Activated naive CD4-positive, alpha-beta T cell treated with anti-CD3 and anti-CD28 coated beads, Interleukin-2, amount 50 U/mL, for 72 hours (primary cell): ENCODE measurements at regions not wholly inside any gene's neighbourhood (a gene's known extent, or its start where the extent isn't known, plus 50 kb on each side); places are given as distances from the start of the nearest gene placed in this dataset.
A peak's percentile ranks its signal among the peaks of the same experiment; 100 is the strongest.

ENCODE experiments used
- ATAC-seq, 2 donors: fragments of 150-1000 bp; cut with Tn5 transposase; 2 replicates each; pipeline ENCODE4 v1.10.0; 2021; ENCODE audit warnings: mild to moderate bottlenecking in 2 of 2, moderate library complexity in 2 of 2
- DNase-seq, 2 donors: peaks; one replicate each; pipeline ENCODE4 v3.0.0; 2021 to 2022; ENCODE audit warnings: low spot score in 2 of 2
- H3K27ac Mint-ChIP-seq, 2 donors: one replicate each; pipeline ENCODE4 v1.8.0; 2022; ENCODE audit warnings: mild to moderate bottlenecking in 2 of 2, mixed read lengths in 2 of 2
- H3K36me3 Mint-ChIP-seq, 2 donors: one replicate each; pipeline ENCODE4 v1.8.0; 2022; ENCODE audit warnings: mixed read lengths in 2 of 2
- H3K9me3 Mint-ChIP-seq, 2 donors: one replicate each; pipeline ENCODE4 v1.8.0; 2022; ENCODE audit warnings: mixed read lengths in 2 of 2

DNA sequence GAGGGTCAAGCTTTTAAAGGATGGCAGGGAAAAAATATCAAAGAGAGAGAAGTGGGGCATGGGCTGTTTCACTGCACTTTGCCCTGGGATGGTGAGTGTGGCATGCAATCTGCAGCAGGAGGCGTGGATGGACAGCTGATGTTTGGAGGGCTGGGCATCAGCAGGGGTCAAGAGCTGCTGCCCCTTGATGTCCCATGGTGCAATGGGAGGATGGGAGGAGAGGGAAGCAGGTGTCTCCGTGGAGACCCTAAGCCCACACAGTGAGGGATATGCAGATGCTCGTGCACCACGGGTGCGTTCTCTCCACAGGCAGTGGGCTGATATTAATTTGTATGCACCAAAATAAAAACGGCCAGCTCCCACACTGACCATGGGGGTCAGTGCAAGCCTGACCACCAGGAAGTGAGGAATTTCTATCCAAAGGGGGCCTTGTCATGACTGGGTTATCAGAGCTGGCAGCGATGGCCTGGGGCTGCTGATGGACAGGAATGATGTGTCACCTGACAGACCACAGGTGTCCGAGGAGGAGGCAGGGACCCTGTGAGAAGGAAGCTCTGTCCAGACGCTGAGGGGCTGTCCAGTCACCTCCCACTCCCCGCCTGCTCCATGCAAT is 183.6 kb downstream of the IRF8 start:
- ATAC-seq (no peak), DNase-seq (peak in 1 of 2 donors; percentile 21)
- Mint-ChIP-seq H3K27ac (no peak overlapping the region), H3K36me3 (no peaks in the 10 kb centered on the region), H3K9me3 (no peaks in the 10 kb centered on the region)

DNA sequence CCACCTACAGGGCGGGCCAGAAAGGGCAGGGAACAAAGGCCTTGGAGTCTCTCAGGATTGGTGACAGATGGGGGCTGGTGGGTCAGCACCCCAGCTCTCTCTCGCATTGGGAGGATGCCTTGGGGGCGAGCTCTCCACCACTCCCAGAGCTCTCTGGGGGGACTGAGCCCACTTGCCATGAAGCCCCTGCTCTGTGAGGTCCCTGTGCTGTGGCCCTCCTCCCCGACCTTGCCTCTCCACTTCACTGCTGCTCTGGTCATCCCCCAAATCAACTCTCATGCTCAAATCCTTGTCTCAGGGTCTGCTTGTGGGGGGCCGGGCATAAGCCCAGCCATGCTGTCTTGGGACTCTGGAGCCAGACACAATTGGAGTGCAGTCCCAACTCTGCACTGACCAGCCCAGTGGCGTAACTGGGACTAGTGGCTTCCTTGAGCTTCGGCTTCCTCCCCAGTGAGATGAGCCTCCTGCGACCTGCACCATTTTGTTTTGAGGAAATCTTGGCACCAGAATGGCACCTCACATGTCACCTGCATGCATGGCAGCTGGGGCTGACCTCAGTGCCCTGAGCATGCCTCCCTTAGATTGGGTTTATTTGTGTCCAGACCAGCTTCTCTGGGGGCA is 184.5 kb downstream of the IRF8 start:
- DNase-seq (peak in 1 of 2 donors; percentile 48), ATAC-seq (no peak)
- Mint-ChIP-seq H3K27ac (no peak overlapping the region), H3K36me3 (no peaks in the 10 kb centered on the region), H3K9me3 (no peaks in the 10 kb centered on the region)

DNA sequence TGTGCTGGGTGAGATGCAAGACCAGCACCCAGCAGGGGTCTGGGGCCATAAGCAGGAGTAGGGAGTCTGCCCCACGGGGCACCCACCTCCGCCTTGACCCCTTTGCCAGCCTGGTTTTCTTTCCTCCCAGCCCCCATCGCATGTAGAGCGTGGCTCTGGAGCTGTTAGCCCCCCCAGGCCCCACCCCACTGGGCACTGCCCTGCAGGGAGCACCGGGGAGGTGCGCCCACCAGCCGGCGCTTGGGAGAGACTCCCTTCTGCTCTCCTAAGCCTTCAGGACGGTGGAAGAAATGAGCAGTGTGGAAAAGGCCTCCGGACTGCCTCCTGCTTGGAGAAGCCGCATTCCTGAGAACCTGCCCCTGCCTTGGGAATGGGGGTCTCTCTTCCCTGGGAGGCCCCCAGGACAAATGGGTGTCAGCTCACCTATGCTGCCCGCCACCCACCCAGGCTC is 186.2 kb downstream of the IRF8 start:
- no peaks in the 10 kb centered on the region for H3K9me3 Mint-ChIP-seq
- DNase-seq (peak in 1 of 2 donors; percentile 40), ATAC-seq (no peak)
- no peaks in the 10 kb centered on the region for H3K36me3 Mint-ChIP-seq
- H3K27ac Mint-ChIP-seq, result no peak overlapping the region

DNA sequence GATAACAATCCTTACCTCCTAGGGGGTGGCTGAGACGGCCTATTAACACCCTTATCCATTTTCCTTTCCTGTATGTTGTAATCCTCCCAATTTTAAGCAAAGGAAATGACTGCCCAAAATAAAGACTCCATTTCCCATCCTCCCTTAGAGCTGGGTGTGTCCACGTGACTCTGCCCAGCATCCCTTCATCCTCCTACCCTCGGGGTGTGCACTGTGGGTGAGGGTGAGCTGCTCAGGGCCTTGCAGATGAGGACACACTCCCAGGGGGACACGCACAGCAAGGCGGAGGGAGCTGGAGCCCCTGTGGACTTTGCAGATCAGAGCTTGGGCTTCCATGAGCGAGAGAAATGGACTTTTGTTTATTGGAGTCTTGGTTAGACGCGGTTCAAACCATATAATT is 186.8 kb downstream of the IRF8 start:
- Mint-ChIP-seq H3K9me3 (no peaks in the 10 kb centered on the region), H3K27ac (no peak overlapping the region), H3K36me3 (no peaks in the 10 kb centered on the region)
- DNase-seq, result peak in 1 of 2 donors; percentile 6
- ATAC-seq, result no peak

DNA sequence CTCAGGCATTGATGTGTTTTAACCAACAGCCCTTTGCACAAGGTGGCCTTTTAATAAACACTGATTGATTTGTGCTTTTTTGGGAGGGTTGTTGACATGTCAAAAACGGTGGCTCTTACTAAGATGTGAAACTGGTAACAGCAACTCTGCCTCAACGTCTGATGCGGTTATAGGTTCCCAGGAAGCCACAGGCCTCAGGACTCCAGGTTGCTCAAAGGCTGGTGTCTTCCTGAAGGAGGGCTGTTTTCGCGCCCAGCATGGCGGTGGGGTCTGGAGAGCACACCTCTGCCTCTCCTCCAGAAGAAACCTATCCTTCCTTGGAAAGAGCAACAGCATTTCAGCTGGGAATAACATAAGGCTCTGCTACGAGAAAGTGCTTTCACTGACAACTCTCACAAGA is 187.5 kb downstream of the IRF8 start:
- Mint-ChIP-seq H3K36me3 (no peaks in the 10 kb centered on the region), H3K9me3 (no peaks in the 10 kb centered on the region), H3K27ac (peak overlapping the region in 1 of 2 donors; percentile 88)
- ATAC-seq, result no peak
- peak in 1 of 2 donors; percentile 9 for DNase-seq

DNA sequence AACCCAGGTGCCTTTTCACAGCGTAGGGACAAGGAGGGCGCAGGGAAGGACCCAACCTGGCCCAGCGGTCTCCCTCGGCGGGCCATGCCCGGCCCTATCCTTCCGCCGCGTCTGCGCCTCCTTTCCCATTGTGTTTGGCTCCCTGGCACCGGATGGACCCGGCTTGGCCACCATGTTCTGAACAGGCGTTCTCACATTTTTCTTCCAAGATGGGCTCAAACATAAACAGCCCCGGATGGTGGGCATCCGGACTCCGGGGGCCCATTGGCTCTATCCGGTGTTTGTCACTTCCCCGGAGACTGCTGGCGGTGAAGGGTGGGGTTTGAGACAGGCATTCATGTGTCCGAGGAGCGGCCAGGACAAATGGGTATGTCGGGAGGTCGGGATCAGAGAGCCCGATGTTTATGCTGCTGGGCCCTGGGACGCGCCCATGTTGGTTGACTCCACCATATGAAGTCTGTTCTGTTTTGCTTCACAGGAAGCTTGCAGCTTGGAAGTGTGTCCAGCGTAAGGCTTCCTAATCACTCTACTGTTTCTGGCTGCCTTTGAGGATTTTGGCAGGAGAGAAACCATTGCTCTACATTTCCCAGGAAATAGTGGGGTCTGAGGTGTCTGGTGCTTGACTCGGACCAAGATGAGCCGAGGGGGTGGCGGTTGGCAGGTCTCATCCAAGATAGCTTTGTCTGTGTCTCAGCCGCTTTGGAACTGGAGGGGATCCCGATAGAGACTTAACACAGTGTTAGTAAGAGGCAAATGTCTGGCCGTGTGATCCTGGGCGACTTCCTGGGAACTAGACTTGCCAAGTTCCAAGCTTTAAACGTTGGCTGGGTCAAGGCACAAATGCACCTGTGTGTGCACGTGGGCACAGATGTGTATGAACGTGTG is 188.3 kb downstream of the IRF8 start:
- Mint-ChIP-seq H3K27ac (peak overlapping the region in 1 of 2 donors; percentile 88), H3K9me3 (no peaks in the 10 kb centered on the region), H3K36me3 (no peaks in the 10 kb centered on the region)
- DNase-seq (peak in 1 of 2 donors; percentile 38), ATAC-seq (no peak)

DNA sequence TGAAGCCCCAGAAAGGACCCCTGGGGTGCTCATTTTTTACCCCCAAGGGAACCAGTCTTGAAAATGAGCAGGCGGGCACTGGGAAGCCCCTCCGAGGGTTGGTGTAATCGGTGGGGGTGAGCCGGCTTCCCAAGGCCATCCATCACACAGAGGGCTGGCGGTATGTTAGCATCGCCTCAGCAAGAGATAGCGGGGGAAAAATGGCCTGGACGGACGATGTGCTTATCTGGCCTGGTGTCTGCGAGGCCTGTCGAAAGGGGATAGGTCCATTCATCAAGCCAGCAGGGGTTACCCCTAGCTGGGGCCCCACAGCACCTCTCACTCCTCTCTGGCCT is 188.9 kb downstream of the IRF8 start:
- no peak for ATAC-seq

DNA sequence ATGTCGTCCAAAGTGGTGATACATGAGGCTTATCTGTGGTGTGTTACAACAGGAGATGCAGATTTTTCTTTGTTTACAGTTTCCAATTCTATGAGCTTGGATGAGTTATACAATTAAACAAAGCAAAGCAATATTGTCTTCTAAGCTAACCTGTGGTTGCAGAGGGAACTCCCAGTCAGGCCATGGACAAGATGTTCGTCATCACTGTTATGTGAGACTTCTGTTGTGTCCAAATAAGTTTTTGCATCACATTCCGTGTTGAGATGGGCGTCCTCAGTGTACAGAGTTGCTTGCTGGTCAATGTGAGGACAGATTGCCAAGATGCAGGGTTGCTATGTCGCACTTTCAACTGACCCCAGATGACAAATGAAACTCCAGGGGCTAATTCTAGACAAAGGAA is 189.3 kb downstream of the IRF8 start:
- no peak for ATAC-seq
- DNase-seq, result no peak
- H3K9me3 Mint-ChIP-seq, result no peaks in the 10 kb centered on the region
- H3K27ac Mint-ChIP-seq, result no peak overlapping the region
- H3K36me3 Mint-ChIP-seq, result no peaks in the 10 kb centered on the region

More for the DNA sequence above, 188.9 kb downstream of the IRF8 start:
- Mint-ChIP-seq H3K9me3 (no peaks in the 10 kb centered on the region), H3K36me3 (no peaks in the 10 kb centered on the region), H3K27ac (no peak overlapping the region)
- DNase-seq, result peak in 1 of 2 donors; percentile 38

DNA sequence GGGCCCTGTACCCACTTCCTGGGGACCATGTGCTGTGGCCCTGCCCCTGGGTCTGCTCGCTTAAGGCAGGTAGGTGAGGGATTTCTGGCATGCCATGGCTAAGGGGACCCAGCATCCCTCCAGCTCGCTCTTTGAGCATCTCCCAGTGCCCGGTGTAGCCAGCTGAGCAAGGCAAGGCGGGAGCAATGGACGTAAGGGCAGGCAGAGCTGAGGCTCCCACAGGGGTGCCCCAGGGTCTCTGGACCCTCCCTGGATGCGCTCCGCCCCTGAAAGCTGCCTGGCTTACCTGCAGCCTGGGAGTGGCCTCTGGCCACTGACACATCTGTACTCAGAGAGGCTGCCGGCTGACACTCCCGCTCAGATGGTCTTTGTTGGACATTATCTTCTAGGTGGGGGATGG is 189.9 kb downstream of the IRF8 start:
- no peaks in the 10 kb centered on the region for H3K36me3 Mint-ChIP-seq
- DNase-seq, result peak in 1 of 2 donors; percentile 41
- no peaks in the 10 kb centered on the region for H3K9me3 Mint-ChIP-seq
- no peak for ATAC-seq
- H3K27ac Mint-ChIP-seq, result no peak overlapping the region

DNA sequence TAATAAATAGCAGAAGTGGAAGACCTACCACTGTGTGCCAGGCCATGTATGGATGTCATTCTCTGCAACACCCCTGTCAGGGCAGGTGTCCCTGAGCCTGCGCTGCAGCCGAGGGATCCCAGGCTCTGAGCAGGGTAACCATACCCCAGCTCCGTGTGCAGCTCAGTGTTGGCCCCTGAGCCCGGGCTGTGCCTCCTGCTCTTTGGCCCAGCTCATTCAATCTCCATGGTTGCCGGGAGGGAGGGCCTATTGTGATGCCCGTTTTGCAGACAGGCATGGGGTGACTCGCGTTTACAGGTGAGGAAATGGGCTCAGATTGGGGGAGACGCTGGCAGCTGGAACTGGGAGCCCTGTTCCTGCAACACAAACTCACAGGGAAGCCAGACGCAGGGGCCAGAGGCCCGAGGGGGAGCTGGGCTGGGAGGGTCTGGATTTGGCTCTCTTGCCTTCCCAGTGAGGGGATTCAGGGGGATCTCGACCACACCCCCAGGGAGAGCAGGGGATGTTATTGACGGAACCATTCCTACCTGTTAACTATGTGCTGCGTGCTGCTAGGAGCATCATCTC is 190.5 kb downstream of the IRF8 start:
- ATAC-seq (no peak), DNase-seq (peak in 1 of 2 donors; percentile 51)
- no peaks in the 10 kb centered on the region for H3K36me3 Mint-ChIP-seq
- H3K9me3 Mint-ChIP-seq, result no peaks in the 10 kb centered on the region
- no peak overlapping the region for H3K27ac Mint-ChIP-seq

DNA sequence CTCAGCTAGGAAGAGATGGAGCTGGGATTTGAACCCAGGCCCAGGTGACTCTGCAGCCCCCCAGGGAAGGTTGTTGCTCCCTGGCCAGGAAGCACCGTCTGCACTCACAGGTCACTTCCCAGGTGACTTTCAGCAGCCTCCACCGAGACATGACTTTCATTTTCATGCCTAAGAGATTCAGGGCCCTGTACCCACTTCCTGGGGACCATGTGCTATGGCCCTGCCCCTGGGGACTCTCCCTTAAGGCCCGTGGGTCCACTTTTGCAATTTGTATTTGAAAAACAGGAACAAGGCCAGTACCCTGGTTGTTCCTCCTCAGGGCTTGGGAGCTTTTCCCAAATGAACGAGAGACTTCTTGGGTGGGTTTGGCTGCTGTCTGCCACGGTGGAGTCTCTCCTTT is 191.0 kb downstream of the IRF8 start:
- DNase-seq, result peak in 1 of 2 donors; percentile 11
- Mint-ChIP-seq H3K9me3 (no peaks in the 10 kb centered on the region), H3K36me3 (no peaks in the 10 kb centered on the region), H3K27ac (peak overlapping the region in 1 of 2 donors; percentile 1)
- peak in 1 of 2 donors; percentile 40 for ATAC-seq

DNA sequence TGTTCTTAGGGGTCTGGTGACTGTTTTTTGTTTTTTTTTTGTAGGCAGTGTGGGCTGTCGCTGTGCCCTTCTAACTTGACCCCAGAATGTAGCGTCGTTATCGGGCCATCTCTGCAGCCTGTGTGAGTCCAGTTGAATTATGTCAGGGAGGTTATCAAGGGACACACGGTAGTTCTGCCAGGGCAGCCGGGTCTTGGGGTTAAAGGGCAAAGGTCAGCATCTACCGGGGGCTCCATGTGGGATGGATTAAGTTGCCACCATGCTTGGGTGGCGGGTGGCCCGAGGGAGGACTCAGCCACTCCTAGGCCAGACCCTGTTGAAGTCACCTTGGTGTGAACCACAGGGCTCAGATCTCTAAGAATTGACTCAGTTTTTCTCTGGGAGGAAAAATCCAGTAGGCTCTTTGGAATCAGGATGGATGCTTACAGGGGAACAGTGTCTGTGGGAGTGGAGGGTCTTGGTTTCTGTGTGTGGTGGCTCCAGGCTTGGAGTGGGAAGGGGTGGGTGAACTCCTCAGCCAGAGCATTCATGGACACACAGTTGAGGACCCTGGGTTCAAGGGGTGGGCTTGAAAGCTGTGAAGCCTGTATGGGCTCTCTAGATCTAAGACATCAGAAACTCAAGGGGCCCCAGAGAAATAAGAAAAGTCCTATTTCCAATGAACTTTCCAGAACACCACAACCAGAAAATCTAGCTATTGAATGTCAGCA is 191.7 kb downstream of the IRF8 start:
- H3K27ac Mint-ChIP-seq, result peak overlapping the region; percentile 1 to 2
- no peaks in the 10 kb centered on the region for H3K36me3 Mint-ChIP-seq
- no peak for ATAC-seq

DNA sequence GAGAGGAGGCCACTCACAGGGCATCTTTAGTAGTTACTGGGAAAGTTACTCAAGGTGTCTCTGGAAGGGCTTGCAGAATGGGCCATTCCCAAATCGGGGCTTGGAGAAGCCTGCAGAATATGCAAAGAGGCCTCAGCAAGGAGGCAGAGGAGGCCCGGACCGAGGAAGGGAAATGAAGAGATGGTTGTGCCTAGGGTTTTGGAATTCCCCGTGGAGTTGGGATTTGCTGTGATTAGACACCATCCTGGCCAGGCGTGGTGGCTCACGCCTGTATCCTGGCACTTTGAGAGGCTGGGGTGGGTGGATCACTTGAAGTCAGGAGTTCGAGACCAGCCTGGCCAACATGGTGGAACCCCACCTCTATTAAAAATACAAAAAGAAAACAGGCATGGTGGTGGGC is 193.0 kb downstream of the IRF8 start:
- H3K27ac Mint-ChIP-seq, result no peak overlapping the region
- DNase-seq, result peak in 1 of 2 donors; percentile 16
- ATAC-seq, result no peak
- H3K9me3 Mint-ChIP-seq, result no peaks in the 10 kb centered on the region
- H3K36me3 Mint-ChIP-seq, result no peaks in the 10 kb centered on the region

More for the DNA sequence above, 191.7 kb downstream of the IRF8 start:
- H3K9me3 Mint-ChIP-seq, result no peaks in the 10 kb centered on the region
- peak in 1 of 2 donors; percentile 18 for DNase-seq

DNA sequence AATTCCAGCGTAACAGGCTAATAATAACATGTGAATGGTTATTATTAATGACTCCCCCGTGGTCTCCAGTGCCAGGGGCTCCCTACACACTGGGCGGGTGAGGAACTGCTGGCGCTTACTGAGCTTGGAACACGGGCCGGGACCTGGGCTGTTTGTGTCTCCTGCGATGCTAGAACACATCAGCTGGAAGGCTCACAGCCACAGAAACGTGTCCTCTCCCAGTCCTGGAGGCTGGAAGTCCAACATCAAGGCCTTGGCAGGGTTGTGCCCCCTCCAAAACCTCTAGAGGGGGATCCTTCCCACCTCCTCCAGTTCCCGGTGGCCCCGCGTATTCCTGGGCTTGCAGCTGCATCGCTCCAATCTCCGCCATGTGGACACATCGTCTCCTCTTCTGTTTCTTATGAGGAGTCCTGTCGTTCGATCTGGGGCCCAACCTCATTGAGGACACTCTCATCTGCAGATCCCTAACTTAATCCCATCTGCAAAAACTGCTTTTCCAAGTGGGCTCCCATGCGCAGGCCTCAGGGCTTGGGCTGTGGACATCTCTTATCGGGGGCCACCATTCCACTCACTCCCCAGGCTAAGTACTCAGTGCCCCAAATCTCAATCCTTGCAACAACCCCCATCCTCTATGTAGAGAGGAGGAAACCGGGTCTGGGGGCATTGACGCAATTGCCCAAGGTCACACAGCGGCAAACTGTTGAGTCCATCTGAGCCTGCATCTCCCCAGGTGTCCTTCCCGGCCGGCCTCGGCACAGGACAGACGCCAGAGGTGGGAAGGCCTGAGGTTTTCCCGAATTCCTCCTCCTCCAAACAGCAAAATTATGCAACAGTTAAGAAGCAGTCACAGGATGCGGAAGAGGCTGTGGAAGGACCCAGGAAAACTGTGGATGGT is 193.9 kb downstream of the IRF8 start:
- Mint-ChIP-seq H3K27ac (no peak overlapping the region), H3K36me3 (no peaks in the 10 kb centered on the region), H3K9me3 (no peaks in the 10 kb centered on the region)
- ATAC-seq, result no peak
- DNase-seq, result peak in 1 of 2 donors; percentile 45

DNA sequence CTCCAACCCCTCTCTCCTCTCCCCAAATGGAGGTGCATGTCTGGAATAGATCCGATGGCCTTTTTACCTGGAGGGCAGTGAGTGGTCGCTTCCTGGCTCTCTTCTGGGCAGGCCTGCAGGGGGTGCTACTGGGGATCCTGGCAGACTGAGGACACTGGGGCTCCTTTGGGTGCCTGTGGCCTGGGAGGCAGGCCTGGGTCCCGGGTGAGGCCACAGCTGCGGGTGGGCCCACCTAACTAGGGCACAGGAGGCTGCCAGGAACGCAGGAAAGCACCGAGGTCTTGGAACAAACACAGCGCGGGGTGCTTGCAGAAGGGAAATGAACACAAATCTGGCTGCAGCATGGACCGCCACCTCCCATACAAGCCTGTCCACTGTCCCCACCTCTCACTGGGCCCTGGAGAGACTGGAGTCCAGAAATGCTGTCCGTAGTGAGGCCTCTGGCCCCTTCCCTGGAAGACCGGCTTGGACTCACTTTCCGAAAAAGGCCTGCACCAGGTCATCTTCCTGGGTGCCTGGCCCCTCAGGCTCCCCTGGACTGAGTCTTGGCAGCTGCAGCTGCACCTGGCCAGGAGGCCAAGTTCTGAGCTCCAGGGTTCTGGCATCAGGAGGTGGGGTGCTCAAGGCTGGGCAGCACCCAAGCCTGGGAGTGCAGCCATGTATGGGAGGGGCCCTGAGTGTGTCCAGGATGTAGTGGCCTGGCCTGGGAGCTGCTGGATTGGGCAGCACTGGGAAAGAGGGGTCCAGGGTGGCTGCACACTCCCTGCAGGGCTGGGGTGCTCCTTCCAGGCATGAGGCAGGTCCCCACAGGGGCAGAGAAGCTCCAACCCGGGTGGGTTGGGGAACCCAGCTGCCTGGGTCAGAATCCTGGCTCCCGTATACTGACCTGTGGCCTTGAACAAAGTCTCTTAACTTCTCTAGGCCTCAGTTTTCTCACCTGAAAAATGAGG is 195.1 kb downstream of the IRF8 start:
- Mint-ChIP-seq H3K27ac (no peak overlapping the region), H3K9me3 (no peaks in the 10 kb centered on the region), H3K36me3 (no peaks in the 10 kb centered on the region)
- DNase-seq (peak in 1 of 2 donors; percentile 49), ATAC-seq (no peak)
